Calu3 (cell line): ENCODE measurements at regions not wholly inside any gene's neighbourhood (a gene's known extent, or its start where the extent isn't known, plus 50 kb on each side); places are given as distances from the start of the nearest gene placed in this dataset.

Experiments
- BruUV-seq: library from RNA; stranded (reverse); fragments of 400-500 nt; replicated peaks from 2 replicates; lab custom pipeline; 2021; lab: Mats Ljungman, UMichigan
- CTCF ChIA-PET: fragments of 300-600 bp; sonication (Branson Sonifier 250); formaldehyde crosslinking; loops from one replicate; lab custom pipeline; 2022; ENCODE audit warnings: antibody characterized with exemption; lab: Charles Lee
- DNase-seq: peaks from one replicate; pipeline ENCODE4 v3.0.0; 2022
- H3K27ac Mint-ChIP-seq: one replicate; pipeline ENCODE4 v1.8.0; 2022; ENCODE audit warnings: mixed read lengths; ENCODE audit not compliant: unreplicated experiment
- H3K27me3 Mint-ChIP-seq: one replicate; pipeline ENCODE4 v1.8.0; 2022; ENCODE audit warnings: mixed read lengths; ENCODE audit not compliant: unreplicated experiment
- H3K36me3 Mint-ChIP-seq: one replicate; pipeline ENCODE4 v1.8.0; 2022; ENCODE audit warnings: mild to moderate bottlenecking, moderate library complexity, mixed read lengths; ENCODE audit not compliant: insufficient read depth, unreplicated experiment
- H3K4me1 Mint-ChIP-seq: one replicate; pipeline ENCODE4 v1.8.0; 2022; ENCODE audit warnings: mild to moderate bottlenecking, low read depth, mixed read lengths; ENCODE audit not compliant: unreplicated experiment
- H3K4me3 Mint-ChIP-seq: one replicate; pipeline ENCODE4 v1.8.0; 2022; ENCODE audit warnings: mild to moderate bottlenecking, low read depth, moderate library complexity, mixed read lengths; ENCODE audit not compliant: unreplicated experiment
- H3K9me3 Mint-ChIP-seq: one replicate; pipeline ENCODE4 v1.8.0; 2022; ENCODE audit warnings: low read depth, mixed read lengths; ENCODE audit not compliant: unreplicated experiment
- intact Hi-C: fragments of 100-400 bp; cut with micrococcal nuclease; formaldehyde crosslinking; loops from one replicate; pipeline ENCODE4 v1.10.0; 2022; ENCODE audit not compliant: unreplicated experiment
- TF ChIP-seq, protein P1 (sequence below): fragments of 200-600 bp; IDR thresholded peaks from one replicate; pipeline ENCODE4 v1.8.0; 2022; ENCODE audit warnings: antibody characterized with exemption; ENCODE audit not compliant: unreplicated experiment

GRCh38 chr13:80501556-80501955, 160.6 kb upstream of the SPRY2 start:
- intact Hi-C loops: no loop called here
- Mint-ChIP-seq H3K4me3 (no peak overlapping the region), H3K27me3 (no peaks in the 10 kb centered on the region), H3K36me3 (no peaks in the 10 kb centered on the region), H3K4me1 (no peaks in the 10 kb centered on the region), H3K9me3 (no peaks in the 10 kb centered on the region), H3K27ac (no peak overlapping the region)
- TF ChIP-seq, protein P1, sequence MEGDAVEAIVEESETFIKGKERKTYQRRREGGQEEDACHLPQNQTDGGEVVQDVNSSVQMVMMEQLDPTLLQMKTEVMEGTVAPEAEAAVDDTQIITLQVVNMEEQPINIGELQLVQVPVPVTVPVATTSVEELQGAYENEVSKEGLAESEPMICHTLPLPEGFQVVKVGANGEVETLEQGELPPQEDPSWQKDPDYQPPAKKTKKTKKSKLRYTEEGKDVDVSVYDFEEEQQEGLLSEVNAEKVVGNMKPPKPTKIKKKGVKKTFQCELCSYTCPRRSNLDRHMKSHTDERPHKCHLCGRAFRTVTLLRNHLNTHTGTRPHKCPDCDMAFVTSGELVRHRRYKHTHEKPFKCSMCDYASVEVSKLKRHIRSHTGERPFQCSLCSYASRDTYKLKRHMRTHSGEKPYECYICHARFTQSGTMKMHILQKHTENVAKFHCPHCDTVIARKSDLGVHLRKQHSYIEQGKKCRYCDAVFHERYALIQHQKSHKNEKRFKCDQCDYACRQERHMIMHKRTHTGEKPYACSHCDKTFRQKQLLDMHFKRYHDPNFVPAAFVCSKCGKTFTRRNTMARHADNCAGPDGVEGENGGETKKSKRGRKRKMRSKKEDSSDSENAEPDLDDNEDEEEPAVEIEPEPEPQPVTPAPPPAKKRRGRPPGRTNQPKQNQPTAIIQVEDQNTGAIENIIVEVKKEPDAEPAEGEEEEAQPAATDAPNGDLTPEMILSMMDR: no peak
- CTCF ChIA-PET: no interaction called here
- no peak for DNase-seq
- no TSS peak for BruUV-seq

GRCh38 chr13:80499536-80500290, 158.8 kb upstream of the SPRY2 start:
- intact Hi-C loops: no loop called here
- TF ChIP-seq, protein P1: no peak
- H3K27ac Mint-ChIP-seq: no peak overlapping the region
- no TSS peak for BruUV-seq
- CTCF ChIA-PET: no interaction called here
- no peaks in the 10 kb centered on the region for H3K4me1 Mint-ChIP-seq
- H3K4me3 Mint-ChIP-seq: no peak overlapping the region
- H3K36me3 Mint-ChIP-seq: no peaks in the 10 kb centered on the region
- DNase-seq: no peak
- H3K27me3 Mint-ChIP-seq: no peaks in the 10 kb centered on the region
- H3K9me3 Mint-ChIP-seq: no peaks in the 10 kb centered on the region

- Mint-ChIP-seq H3K27ac (no peak overlapping the region), H3K4me3 (no peak overlapping the region), H3K36me3 (no peaks in the 10 kb centered on the region), H3K9me3 (no peaks in the 10 kb centered on the region), H3K27me3 (no peaks in the 10 kb centered on the region), H3K4me1 (no peaks in the 10 kb centered on the region)
- CTCF ChIA-PET: interaction anchor here (0.9 kb wide), 1 partner anchor 78 kb away, joined by 3 read pairs; no protein-coding TSS in a partner anchor
- TF ChIP-seq, protein P1: no peak
- no peak for DNase-seq
- BruUV-seq: no TSS peak
- intact Hi-C loops: no loop called here
Observed at GRCh38 chr13:80498433-80498832, 157.5 kb upstream of the SPRY2 start.

- no peaks in the 10 kb centered on the region for H3K4me1 Mint-ChIP-seq
- intact Hi-C loops: no loop called here
- DNase-seq: no peak
- H3K4me3 Mint-ChIP-seq: no peak overlapping the region
- BruUV-seq: no TSS peak
- no peaks in the 10 kb centered on the region for H3K27me3 Mint-ChIP-seq
- TF ChIP-seq, protein P1: no peak
- no peaks in the 10 kb centered on the region for H3K36me3 Mint-ChIP-seq
- CTCF ChIA-PET: interaction anchor here (0.9 kb wide), 1 partner anchor 78 kb away, joined by 3 read pairs; no protein-coding TSS in a partner anchor
- no peak overlapping the region for H3K27ac Mint-ChIP-seq
- no peaks in the 10 kb centered on the region for H3K9me3 Mint-ChIP-seq
Observed at GRCh38 chr13:80497978-80498377, 157.1 kb upstream of the SPRY2 start.
